H1 (cell line): ENCODE measurements at regions not wholly inside any gene's neighbourhood (a gene's known extent, or its start where the extent isn't known, plus 50 kb on each side); places are given as distances from the start of the nearest gene placed in this dataset.

Experiments used
- CTCF ChIA-PET: fragments of 300-600 bp; sonication (Branson Sonifier 250); formaldehyde crosslinking; loops from one replicate; lab custom pipeline; 2021; ENCODE audit not compliant: partially characterized antibody; lab: Charles Lee
- POLR2A ChIA-PET: fragments of 300-600 bp; sonication (Branson Sonifier 250); formaldehyde crosslinking; loops from one replicate; lab custom pipeline; 2021; ENCODE audit warnings: inconsistent platforms; ENCODE audit not compliant: partially characterized antibody; lab: Charles Lee
- DNase-seq, 2 experiments: peaks; one replicate each; pipeline versions ENCODE4 v3.0.0 to v3.0.0-alpha.2; 2010 to 2022; ENCODE audit warnings: low spot score in 2 of 2, low read depth in 1 of 2, mixed read lengths in 1 of 2
- FAIRE-seq: peaks from 2 replicates; lab custom pipeline; 2011; peaks lifted over from hg19 to GRCh38; lab: Jason Lieb, UNC
- H2AFZ ChIP-seq: 2 replicates; pipeline ENCODE4 v1.8.1; 2012; ENCODE audit warnings: low read length, inconsistent platforms
- H2AK5ac ChIP-seq: 2 replicates; pipeline ENCODE4 v1.6.1; 2013; ENCODE audit warnings: low read depth, low read length
- H2BK120ac ChIP-seq: replicated peaks from 2 replicates; pipeline ENCODE3; 2013; ENCODE audit warnings: low read depth, low read length, inconsistent platforms
- H2BK12ac ChIP-seq: 2 replicates; pipeline ENCODE4 v1.6.1; 2013; ENCODE audit warnings: low read depth, low read length
- H2BK15ac ChIP-seq: 2 replicates; pipeline ENCODE4 v1.6.1; 2013; ENCODE audit warnings: low read length
- H2BK20ac ChIP-seq: 2 replicates; pipeline ENCODE4 v1.6.1; 2013; ENCODE audit warnings: low read length
- H2BK5ac ChIP-seq: 2 replicates; pipeline ENCODE4 v1.6.1; 2013; ENCODE audit warnings: low read depth, low read length
- H3K14ac ChIP-seq: 2 replicates; pipeline ENCODE4 v1.6.1; 2013; ENCODE audit warnings: inconsistent platforms; ENCODE audit not compliant: insufficient read length
- H3K18ac ChIP-seq: 2 replicates; pipeline ENCODE4 v1.6.1; 2013; ENCODE audit warnings: low read length; ENCODE audit errors: extremely low read depth
- H3K23ac ChIP-seq: 2 replicates; pipeline ENCODE4 v1.6.1; 2013; ENCODE audit warnings: inconsistent platforms; ENCODE audit not compliant: insufficient read length
- H3K23me2 ChIP-seq: 2 replicates; pipeline ENCODE4 v1.6.1; 2013; ENCODE audit warnings: low read depth, low read length
- H3K27ac ChIP-seq: 2 replicates; pipeline ENCODE4 v1.6.1; 2011; ENCODE audit warnings: low read depth, low read length, inconsistent platforms
- H3K27me3 ChIP-seq, 4 experiments: replicated peaks in 1 of 4; 1 replicate in 1 of 4; 2 replicates in 3 of 4; pipeline versions ENCODE4 v1.6.1 to v1.8.1; 2011 to 2013; ENCODE audit warnings: low read length in 3 of 4, mild to moderate bottlenecking in 3 of 4, inconsistent platforms in 2 of 4, mixed read lengths in 2 of 4, moderate library complexity in 1 of 4; ENCODE audit not compliant: control insufficient read depth in 3 of 4, insufficient read depth in 3 of 4; ENCODE audit errors: extremely low read depth in 1 of 4
- H3K36me3 ChIP-seq, 4 experiments: 2 replicates each; pipeline versions ENCODE4 v1.6.1 to v1.8.1; 2011 to 2013; ENCODE audit warnings: mild to moderate bottlenecking in 4 of 4, low read length in 3 of 4, moderate library complexity in 2 of 4, control low read depth in 1 of 4, inconsistent platforms in 1 of 4; ENCODE audit not compliant: insufficient read depth in 4 of 4, control insufficient read depth in 2 of 4
- H3K4ac ChIP-seq: replicated peaks from 2 replicates; pipeline ENCODE3; 2013; ENCODE audit warnings: low read length, low read depth, mixed read lengths, inconsistent platforms; ENCODE audit not compliant: insufficient read length
- H3K4me1 ChIP-seq, 4 experiments: replicated peaks in 1 of 4; 1 replicate in 1 of 4; 2 replicates in 3 of 4; pipeline versions ENCODE4 v1.6.1 to v1.8.1; 2011 to 2013; ENCODE audit warnings: low read length in 3 of 4, inconsistent platforms in 2 of 4, mixed read lengths in 1 of 4; ENCODE audit not compliant: insufficient read depth in 4 of 4, control insufficient read depth in 3 of 4
- H3K4me2 ChIP-seq, 2 experiments: 2 replicates each; pipeline versions ENCODE4 v1.6.1 to v1.8.1; 2011 to 2013; ENCODE audit warnings: low read depth in 2 of 2, low read length in 2 of 2, control low read depth in 1 of 2, inconsistent platforms in 1 of 2, mild to moderate bottlenecking in 1 of 2; ENCODE audit not compliant: insufficient read depth in 1 of 2
- H3K4me3 ChIP-seq, 4 experiments: fragments of 200-600, 300-600 bp in 1 of 4; sonication (generic), shearing (Covaris generic), sonication (Bioruptor Twin) in 1 of 4; 2 replicates each; pipeline versions ENCODE4 v1.5.1 to v1.8.1; 2011 to 2016; ENCODE audit warnings: low read length in 4 of 4, low read depth in 3 of 4, control low read depth in 2 of 4, inconsistent platforms in 2 of 4, mild to moderate bottlenecking in 2 of 4, mixed read lengths in 1 of 4, moderate library complexity in 1 of 4; ENCODE audit not compliant: insufficient read depth in 2 of 4; ENCODE audit errors: extremely low read depth in 1 of 4
- H3K56ac ChIP-seq: replicated peaks from 2 replicates; pipeline ENCODE3; 2013; ENCODE audit warnings: low read depth, mild to moderate bottlenecking, mixed read lengths, low read length, inconsistent platforms; ENCODE audit not compliant: insufficient read length
- H3K79me1 ChIP-seq: 2 replicates; pipeline ENCODE4 v1.6.1; 2013; ENCODE audit warnings: low read depth, low read length, control low read depth
- H3K79me2 ChIP-seq, 2 experiments: 2 replicates each; pipeline versions ENCODE4 v1.6.1 to v1.8.1; 2012 to 2013; ENCODE audit warnings: low read length in 2 of 2, mild to moderate bottlenecking in 2 of 2, inconsistent platforms in 1 of 2; ENCODE audit not compliant: insufficient read depth in 2 of 2, control insufficient read depth in 1 of 2
- H3K9ac ChIP-seq, 4 experiments: replicated peaks in 1 of 4; 1 replicate in 1 of 4; 2 replicates in 3 of 4; pipeline versions ENCODE4 v1.6.1 to v1.8.1; 2011 to 2013; ENCODE audit warnings: low read depth in 3 of 4, low read length in 3 of 4, control low read depth in 2 of 4, mild to moderate bottlenecking in 2 of 4, moderate library complexity in 2 of 4, inconsistent platforms in 1 of 4; ENCODE audit errors: extremely low read depth in 1 of 4
- H3K9me3 ChIP-seq, 2 experiments: 2 replicates each; pipeline versions ENCODE4 v1.6.1 to v1.8.1; 2012 to 2013; ENCODE audit warnings: mild to moderate bottlenecking in 2 of 2, moderate library complexity in 2 of 2, control low read depth in 1 of 2, inconsistent platforms in 1 of 2, low read depth in 1 of 2, low read length in 1 of 2, mixed read lengths in 1 of 2; ENCODE audit not compliant: insufficient read depth in 2 of 2
- H4K20me1 ChIP-seq, 2 experiments: replicated peaks in 1 of 2; 2 replicates each; pipeline versions ENCODE3 to v1.8.1; 2011 to 2013; ENCODE audit warnings: inconsistent platforms in 2 of 2, low read length in 2 of 2, mild to moderate bottlenecking in 1 of 2; ENCODE audit not compliant: insufficient read depth in 2 of 2, control insufficient read depth in 1 of 2
- H4K5ac ChIP-seq: 2 replicates; pipeline ENCODE4 v1.6.1; 2013; ENCODE audit warnings: low read length, low read depth, mixed read lengths, inconsistent platforms; ENCODE audit not compliant: insufficient read length
- H4K8ac ChIP-seq: 2 replicates; pipeline ENCODE4 v1.8.0; 2013; ENCODE audit warnings: mild to moderate bottlenecking, moderate library complexity, low read length, inconsistent platforms; ENCODE audit not compliant: insufficient read depth; ENCODE audit errors: extremely low read depth
- H4K91ac ChIP-seq: replicated peaks from 2 replicates; pipeline ENCODE3; 2013; ENCODE audit warnings: low read length, mixed read lengths, inconsistent platforms; ENCODE audit not compliant: insufficient read length
- ASH2L ChIP-seq: fragments of 200-600, 300-600 bp; sonication (generic); IDR thresholded peaks from one replicate; pipeline ENCODE4 v1.7.1; 2017; ENCODE audit warnings: low read length
- CREB1 ChIP-seq: IDR thresholded peaks from 2 replicates; pipeline ENCODE4 v1.6.1; 2012; ENCODE audit warnings: inconsistent platforms
- EZH2 ChIP-seq: fragments of 200-600 bp; sonication (generic); IDR thresholded peaks from 2 replicates; pipeline ENCODE4 v1.7.1; 2012; ENCODE audit warnings: low read depth, mild to moderate bottlenecking, moderate library complexity, low read length, inconsistent platforms; ENCODE audit not compliant: severe bottlenecking
- KDM1A ChIP-seq: fragments of 200-600, 300-600 bp; sonication (generic); IDR thresholded peaks from 2 replicates; pipeline ENCODE4 v1.7.1; 2016; ENCODE audit warnings: mild to moderate bottlenecking, low read length, borderline replicate concordance
- POLR2AphosphoS5 ChIP-seq: IDR thresholded peaks from 2 replicates; pipeline ENCODE4 v1.6.1; 2011; ENCODE audit warnings: low read depth, low read length
- RAD21 ChIP-seq, 2 experiments: IDR thresholded peaks in 1 of 2; conservative IDR thresholded peaks in 1 of 2; 2 replicates each; pipeline ENCODE4 v1.6.1; 2011; ENCODE audit warnings: low read depth in 2 of 2, low read length in 2 of 2, improper control_type of control experiment in 1 of 2, inconsistent platforms in 1 of 2, mild to moderate bottlenecking in 1 of 2, moderate library complexity in 1 of 2
- SP1 ChIP-seq: IDR thresholded peaks from 2 replicates; pipeline ENCODE4 v1.6.1; 2011; ENCODE audit warnings: low read depth, low read length
- SP4 ChIP-seq: IDR thresholded peaks from 2 replicates; pipeline ENCODE4 v1.6.1; 2012; ENCODE audit warnings: low read length, inconsistent platforms
- SUZ12 ChIP-seq: fragments of 200-600 bp; sonication (generic); IDR thresholded peaks from 2 replicates; pipeline ENCODE4 v1.6.1; 2012; ENCODE audit warnings: mild to moderate bottlenecking, inconsistent platforms, low read length, moderate library complexity, mixed read lengths
- ZNF274 ChIP-seq: IDR thresholded peaks from 2 replicates; pipeline ENCODE4 v1.7.0; 2012; ENCODE audit warnings: low read length, borderline replicate concordance; ENCODE audit errors: extremely low read depth
- WGBS, 2 experiments: shearing (Covaris generic) in 1 of 2; methylation state at CpG; one replicate each; pipeline versions ENCODE4 v1.1.6 to v1.1.7; 2013 to 2015; ENCODE audit warnings: low lambda C conversion rate in 2 of 2, mixed read lengths in 2 of 2, inconsistent platforms in 1 of 2, low coverage in 1 of 2, missing lambda C conversion rate in 1 of 2; ENCODE audit not compliant: insufficient replicate concordance in 2 of 2, insufficient coverage in 1 of 2, insufficient read length in 1 of 2; ENCODE audit errors: extremely low coverage in 1 of 2, missing lambda C conversion rate in 1 of 2; 5-methylcytosine and 5-hydroxymethylcytosine counted together
- TF ChIP-seq, protein P1 (sequence below), 3 experiments: IDR thresholded peaks; 1 replicate in 2 of 3; 2 replicates in 1 of 3; pipeline versions ENCODE4 v1.5.1 to v1.6.1; 2011; ENCODE audit warnings: low read length in 3 of 3, mild to moderate bottlenecking in 3 of 3, inconsistent platforms in 2 of 3, low read depth in 1 of 3, moderate library complexity in 1 of 3; ENCODE audit not compliant: insufficient read depth in 1 of 3; ENCODE audit errors: control extremely low read depth in 1 of 3
- TF ChIP-seq, protein P2 (sequence below): IDR thresholded peaks from 2 replicates; pipeline ENCODE4 v1.6.1; 2012; ENCODE audit warnings: inconsistent platforms

DNA sequence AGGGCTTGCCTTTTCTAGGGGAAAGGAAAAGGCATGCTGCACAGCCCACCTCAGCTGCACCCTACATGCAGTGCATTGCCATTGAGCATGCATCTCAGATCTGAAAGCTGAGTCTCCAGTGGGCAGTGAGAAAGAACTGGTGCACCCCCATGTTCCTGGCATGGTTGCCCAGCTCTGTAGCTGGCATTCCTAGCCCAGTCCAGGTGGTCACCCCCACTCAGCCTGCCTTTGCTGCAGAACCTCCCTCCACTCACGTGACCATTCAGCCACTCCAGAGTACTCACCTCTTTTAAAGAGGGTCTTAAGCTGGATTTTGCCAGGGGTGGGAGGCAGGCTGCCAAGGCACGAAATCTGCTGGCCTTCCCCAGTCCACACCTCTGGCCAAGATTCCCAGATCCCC lies 208.6 kb upstream of the TOPAZ1 start:
- CTCF ChIA-PET = interaction anchor here (0.9 to 1.5 kb wide), 2 partner anchors 72 to 177 kb away, joined by 3 to 4 read pairs; no protein-coding TSS in a partner anchor
- no peak for FAIRE-seq
- WGBS, 2 experiments = 96% methylated on average over 2 of the region's 2 CpGs; no CpG with 5 or more reads in 1 of the 2 experiments
- TF ChIP-seq SUZ12 = no peak
- TF ChIP-seq EZH2 = no peak
- no peak for TF ChIP-seq ASH2L
- TF ChIP-seq, protein P1, sequence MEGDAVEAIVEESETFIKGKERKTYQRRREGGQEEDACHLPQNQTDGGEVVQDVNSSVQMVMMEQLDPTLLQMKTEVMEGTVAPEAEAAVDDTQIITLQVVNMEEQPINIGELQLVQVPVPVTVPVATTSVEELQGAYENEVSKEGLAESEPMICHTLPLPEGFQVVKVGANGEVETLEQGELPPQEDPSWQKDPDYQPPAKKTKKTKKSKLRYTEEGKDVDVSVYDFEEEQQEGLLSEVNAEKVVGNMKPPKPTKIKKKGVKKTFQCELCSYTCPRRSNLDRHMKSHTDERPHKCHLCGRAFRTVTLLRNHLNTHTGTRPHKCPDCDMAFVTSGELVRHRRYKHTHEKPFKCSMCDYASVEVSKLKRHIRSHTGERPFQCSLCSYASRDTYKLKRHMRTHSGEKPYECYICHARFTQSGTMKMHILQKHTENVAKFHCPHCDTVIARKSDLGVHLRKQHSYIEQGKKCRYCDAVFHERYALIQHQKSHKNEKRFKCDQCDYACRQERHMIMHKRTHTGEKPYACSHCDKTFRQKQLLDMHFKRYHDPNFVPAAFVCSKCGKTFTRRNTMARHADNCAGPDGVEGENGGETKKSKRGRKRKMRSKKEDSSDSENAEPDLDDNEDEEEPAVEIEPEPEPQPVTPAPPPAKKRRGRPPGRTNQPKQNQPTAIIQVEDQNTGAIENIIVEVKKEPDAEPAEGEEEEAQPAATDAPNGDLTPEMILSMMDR (IDR thresholded peaks at IDR 0.05; ENCODE audit: control extremely low read depth in 1 of 3, insufficient read depth in 1 of 3, low read depth in 1 of 3, low read length in 3 of 3) = no peak
- no peak for TF ChIP-seq KDM1A
- no peak for TF ChIP-seq SP4
- TF ChIP-seq CREB1 = no peak
- no peak for TF ChIP-seq RAD21 (IDR thresholded peaks at IDR 0.05 in 1 of 2, conservative IDR thresholded peaks at IDR 0.05 in 1 of 2; ENCODE audit: low read depth in 2 of 2, low read length in 2 of 2)
- TF ChIP-seq SP1 = no peak
- TF ChIP-seq POLR2AphosphoS5 = no peak
- no peak for TF ChIP-seq ZNF274
- TF ChIP-seq, protein P2, sequence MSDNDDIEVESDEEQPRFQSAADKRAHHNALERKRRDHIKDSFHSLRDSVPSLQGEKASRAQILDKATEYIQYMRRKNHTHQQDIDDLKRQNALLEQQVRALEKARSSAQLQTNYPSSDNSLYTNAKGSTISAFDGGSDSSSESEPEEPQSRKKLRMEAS = no peak

More for the DNA sequence above, 208.6 kb upstream of the TOPAZ1 start:
- Histone ChIP-seq H3K18ac (no peak overlapping the region), H3K79me1 (no peaks in the 10 kb centered on the region), H3K4me3 (no peak overlapping the region), H2BK12ac (no peak overlapping the region), H3K27ac (no peak overlapping the region), H3K14ac (no peak overlapping the region), H3K9me3 (no peaks in the 10 kb centered on the region), H3K9ac (no peak overlapping the region), H3K23ac (no peak overlapping the region), H3K36me3 (no peaks in the 10 kb centered on the region), H4K20me1 (no peaks in the 10 kb centered on the region), H2AFZ (no peak overlapping the region), H3K4me1 (peaks cover 0 to 3% (median 0%) of the 10 kb centered on the region in 4 experiments; a peak in 3 of 7 replicates), H3K4ac (no peak overlapping the region), H3K23me2 (no peaks in the 10 kb centered on the region), H4K8ac (no peak overlapping the region), H4K91ac (no peak overlapping the region), H3K4me2 (no peak overlapping the region), H3K79me2 (no peaks in the 10 kb centered on the region), H3K27me3 (no peaks in the 10 kb centered on the region), H2BK20ac (0 out of 2 replicates have a peak overlapping the region, but pooled peaks have one; percentile 13), H2AK5ac (no peak overlapping the region), H3K56ac (no peak overlapping the region), H2BK120ac (no peak overlapping the region), H4K5ac (no peak overlapping the region), H2BK5ac (no peak overlapping the region), H2BK15ac (no peak overlapping the region; the same call in 1 of the 2 replicates)
- POLR2A ChIA-PET = no interaction called here
- DNase-seq = no peak
